NT2/D1 (cell line): ENCODE measurements at regions not wholly inside any gene's neighbourhood (a gene's known extent, or its start where the extent isn't known, plus 50 kb on each side); places are given as distances from the start of the nearest gene placed in this dataset.

Source experiments
- SUZ12 ChIP-seq: IDR thresholded peaks from 2 replicates; pipeline ENCODE4 v1.6.1; 2011; ENCODE audit not compliant: insufficient read length, insufficient read depth; ENCODE audit errors: extremely low read depth
- YY1 ChIP-seq: IDR thresholded peaks from 2 replicates; pipeline ENCODE4 v1.6.1; 2011; ENCODE audit not compliant: insufficient read length, insufficient read depth

DNA sequence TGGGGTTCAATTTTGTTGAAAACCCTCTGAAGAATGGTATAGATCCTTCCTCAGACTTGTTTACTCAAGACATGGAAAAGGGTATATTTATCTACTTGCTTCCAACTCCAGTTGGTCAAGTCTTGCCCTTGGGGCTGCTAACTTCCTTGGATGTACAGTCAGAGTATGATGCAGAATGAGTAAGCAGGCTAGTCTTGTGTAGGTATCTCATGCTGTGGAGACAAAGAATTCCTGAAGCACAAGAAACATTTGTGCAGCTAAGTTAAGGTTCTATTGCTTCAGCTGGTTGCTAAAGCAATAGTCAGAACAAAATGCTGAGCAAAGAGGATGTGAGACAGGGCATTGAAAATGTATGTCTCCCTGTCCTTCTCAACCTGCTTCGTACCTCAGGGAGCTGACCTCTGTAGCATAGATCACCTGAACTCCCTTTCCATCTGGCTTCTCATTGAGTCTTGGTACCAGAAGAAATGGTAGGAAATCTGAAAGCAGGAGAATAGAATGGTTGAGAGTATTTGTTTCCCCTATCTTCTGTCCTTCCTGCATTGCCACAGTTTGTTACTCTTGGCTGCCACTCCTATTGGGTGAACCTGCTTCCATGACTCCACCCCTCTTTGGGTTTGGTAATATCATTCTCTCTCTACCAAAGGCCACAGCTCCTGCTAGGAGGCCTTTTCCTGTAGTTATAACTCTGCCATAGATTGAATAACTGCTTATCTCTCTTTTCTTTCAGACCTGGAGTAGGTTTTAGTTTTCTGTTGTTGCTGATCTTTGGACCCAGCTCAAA lies 346.0 kb downstream of the PHF14 start:
- TF ChIP-seq YY1: no peak
- TF ChIP-seq SUZ12: no peak
